Epithelial cell of proximal tubule (primary cell): ENCODE measurements at regions not wholly inside any gene's neighbourhood (a gene's known extent, or its start where the extent isn't known, plus 50 kb on each side); places are given as distances from the start of the nearest gene placed in this dataset.
"Not testable (repeated sequence)": the region's sequence is repeated elsewhere in the genome, so short reads cannot be mapped to it uniquely, and the experiment has no call there.

Experiments used
- DNase-seq: peaks from one replicate; pipeline ENCODE4 v3.0.0-alpha.2; 2011; ENCODE audit warnings: low read depth
- H3K4me3 ChIP-seq: 2 replicates; pipeline ENCODE4 v1.5.1; 2011; ENCODE audit warnings: low read depth, mild to moderate bottlenecking, low read length
- TF ChIP-seq, protein P1 (sequence below): conservative IDR thresholded peaks from 2 replicates; pipeline ENCODE4 v1.5.1; 2012; ENCODE audit warnings: low read depth, mild to moderate bottlenecking, low read length

DNA sequence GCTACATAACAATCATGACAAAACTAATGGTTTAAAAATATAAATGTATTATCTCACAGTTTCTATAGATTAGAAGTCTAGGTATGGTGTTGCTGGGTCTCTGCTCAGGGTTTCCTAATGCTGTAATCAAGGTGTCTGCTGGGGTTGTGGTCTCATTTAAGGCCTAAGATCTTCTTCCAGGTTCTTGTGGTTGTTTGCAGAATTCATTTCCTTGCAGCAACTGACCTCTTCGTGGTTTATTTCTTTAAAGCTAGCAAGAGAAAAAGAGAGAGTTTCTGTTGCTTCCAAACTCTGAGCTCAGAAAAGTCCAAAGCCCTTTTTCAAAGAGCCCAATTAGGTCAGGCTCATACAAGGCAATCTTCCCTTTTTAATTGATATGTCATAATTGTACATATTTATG lies 452.7 kb upstream of the CCDC179 start:
- H3K4me3 ChIP-seq = no peak overlapping the region
- TF ChIP-seq, protein P1, sequence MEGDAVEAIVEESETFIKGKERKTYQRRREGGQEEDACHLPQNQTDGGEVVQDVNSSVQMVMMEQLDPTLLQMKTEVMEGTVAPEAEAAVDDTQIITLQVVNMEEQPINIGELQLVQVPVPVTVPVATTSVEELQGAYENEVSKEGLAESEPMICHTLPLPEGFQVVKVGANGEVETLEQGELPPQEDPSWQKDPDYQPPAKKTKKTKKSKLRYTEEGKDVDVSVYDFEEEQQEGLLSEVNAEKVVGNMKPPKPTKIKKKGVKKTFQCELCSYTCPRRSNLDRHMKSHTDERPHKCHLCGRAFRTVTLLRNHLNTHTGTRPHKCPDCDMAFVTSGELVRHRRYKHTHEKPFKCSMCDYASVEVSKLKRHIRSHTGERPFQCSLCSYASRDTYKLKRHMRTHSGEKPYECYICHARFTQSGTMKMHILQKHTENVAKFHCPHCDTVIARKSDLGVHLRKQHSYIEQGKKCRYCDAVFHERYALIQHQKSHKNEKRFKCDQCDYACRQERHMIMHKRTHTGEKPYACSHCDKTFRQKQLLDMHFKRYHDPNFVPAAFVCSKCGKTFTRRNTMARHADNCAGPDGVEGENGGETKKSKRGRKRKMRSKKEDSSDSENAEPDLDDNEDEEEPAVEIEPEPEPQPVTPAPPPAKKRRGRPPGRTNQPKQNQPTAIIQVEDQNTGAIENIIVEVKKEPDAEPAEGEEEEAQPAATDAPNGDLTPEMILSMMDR = no peak
- DNase-seq = no peak

DNA sequence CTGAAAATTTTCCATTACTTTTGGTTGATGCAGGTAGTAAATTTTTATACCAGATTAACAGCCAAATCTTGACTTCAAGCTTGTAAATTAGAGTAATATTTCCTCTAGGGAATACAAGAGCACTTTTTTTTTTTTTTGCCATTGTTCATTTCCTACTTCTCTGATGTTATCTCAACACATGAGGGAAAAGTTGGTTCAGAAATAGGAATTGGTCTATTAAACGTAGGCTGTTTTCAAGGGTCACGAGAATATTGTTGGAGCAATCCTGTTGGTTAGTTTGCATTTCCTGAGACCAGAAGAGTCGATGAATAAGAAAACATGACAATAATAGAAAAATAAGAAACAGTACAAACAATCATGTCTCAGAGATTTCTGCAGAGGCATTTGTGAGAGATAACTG lies 453.9 kb upstream of the CCDC179 start:
- TF ChIP-seq, protein P1 = no peak
- no peak overlapping the region for H3K4me3 ChIP-seq
- no peak for DNase-seq

DNA sequence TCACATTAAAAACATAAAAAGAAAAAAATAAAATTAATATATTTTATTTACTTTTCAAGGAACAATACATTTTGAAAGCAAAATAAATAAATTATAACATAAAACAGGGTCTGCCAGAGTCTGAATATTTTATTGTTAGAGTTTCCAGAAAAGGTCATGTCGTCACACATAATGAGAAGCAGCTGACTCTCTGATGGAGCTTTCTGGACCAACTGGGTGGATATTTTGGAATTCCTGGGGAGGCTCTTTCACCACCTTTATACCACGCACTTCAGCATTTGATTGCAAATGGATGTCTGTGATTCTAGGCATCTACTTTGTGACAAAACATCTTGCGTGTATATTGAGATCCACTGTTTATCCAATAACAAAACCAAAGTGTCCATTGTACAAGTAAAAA lies 455.0 kb upstream of the CCDC179 start:
- TF ChIP-seq, protein P1 = no peak

DNA sequence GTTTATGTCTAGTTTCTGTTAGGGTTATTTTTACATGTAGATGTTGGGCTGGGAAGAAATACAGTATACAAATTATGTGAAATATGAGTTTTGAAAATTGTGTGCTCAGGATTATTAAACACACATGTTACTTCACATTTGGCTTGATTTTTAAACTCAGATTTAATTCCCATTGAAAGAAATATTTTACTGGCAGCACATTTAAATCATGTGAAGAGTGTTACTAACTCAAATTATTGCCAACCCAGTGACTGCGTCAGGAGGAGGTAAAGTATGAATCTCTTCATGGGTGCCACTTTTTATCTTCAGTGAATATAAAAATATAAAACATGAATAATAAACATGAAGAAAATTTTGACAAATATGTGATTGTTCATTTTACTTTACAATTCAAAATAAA lies 457.5 kb upstream of the CCDC179 start:
- H3K4me3 ChIP-seq = no peak overlapping the region
- TF ChIP-seq, protein P1 = no peak
- no peak for DNase-seq

More for the DNA sequence above, 455.0 kb upstream of the CCDC179 start:
- no peak overlapping the region for H3K4me3 ChIP-seq
- no peak for DNase-seq

DNA sequence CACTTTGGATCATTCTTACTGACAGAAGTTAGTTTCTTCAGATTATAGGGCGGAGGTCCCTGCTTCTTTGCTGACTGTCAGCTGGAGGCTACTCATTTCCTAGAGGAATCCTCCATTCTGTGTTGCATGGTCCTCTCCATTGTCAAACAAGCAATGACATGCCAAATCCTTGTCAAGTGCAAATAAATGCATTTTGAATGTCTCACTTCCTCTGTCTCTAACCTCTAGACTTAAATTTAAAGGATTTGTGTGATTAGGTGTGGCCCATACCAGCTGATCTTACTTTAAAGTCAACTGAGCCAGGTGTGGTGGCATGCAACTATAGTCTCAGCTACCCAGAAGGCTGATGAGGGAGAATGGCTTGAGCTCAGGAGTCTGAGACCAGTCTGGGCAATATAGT lies 458.4 kb upstream of the CCDC179 start:
- H3K4me3 ChIP-seq = no peak overlapping the region
- TF ChIP-seq, protein P1 = no peak
- DNase-seq = no peak

DNA sequence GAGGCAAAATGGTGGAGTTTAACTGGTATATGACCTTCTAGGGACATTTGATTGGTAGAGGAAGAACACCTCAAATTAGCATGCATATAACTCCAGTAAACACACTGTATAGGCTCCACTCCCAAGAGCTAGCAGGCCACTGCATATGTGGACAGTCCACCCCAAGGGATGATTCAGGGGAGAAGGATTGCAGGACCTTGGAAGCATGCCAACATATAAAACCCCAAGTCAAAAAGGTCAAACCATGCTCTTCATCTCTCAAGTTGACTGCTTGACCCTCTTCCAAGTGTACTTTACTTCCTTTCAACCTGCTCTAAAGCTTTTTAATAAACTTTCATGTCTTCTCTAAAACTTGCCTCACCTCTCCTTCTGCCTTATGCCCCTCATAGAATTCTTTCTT lies 459.9 kb upstream of the CCDC179 start:
- DNase-seq = no peak
- H3K4me3 ChIP-seq = no peak overlapping the region
- TF ChIP-seq, protein P1 = no peak

DNA sequence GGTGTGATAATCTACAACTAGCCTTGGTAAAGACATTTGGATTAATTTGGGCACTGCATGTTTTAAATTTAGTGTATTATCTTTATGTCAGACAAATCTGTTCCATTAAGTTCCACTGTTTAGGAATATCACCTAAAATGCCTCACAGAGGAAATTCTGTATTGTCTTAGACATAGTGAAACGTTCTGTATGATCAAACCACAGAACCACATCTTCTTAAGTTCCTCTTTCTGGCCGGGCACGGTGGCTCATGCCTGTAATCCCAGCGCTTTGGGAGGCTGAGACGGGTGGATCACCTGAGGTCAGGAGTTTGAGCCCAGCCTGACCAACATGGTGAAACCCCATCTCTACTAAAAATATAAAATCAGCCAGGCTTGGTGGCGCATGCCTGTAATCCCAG lies 475.3 kb upstream of the CCDC179 start:
- not testable (repeated sequence) for DNase-seq, H3K4me3 ChIP-seq

DNA sequence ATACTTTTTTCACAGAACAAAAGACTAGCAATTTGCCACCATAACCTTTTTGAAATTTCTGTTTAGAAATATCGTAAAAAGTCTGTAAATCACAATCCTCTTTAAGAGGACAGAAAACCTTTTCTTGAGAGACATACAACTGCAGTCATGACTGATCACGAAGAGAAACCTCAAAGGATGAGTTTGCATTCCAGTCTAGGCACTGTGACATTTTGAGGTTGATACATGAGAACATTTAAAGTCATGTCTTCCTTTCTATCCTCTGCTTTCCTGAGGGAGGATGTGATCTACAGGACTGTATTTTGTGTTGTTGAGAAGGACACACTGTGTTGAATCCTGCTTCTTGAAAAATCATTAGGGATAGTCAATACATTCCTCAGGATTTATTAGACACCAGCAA lies 476.7 kb upstream of the CCDC179 start:
- TF ChIP-seq, protein P1 = no peak
- no peak for DNase-seq
- H3K4me3 ChIP-seq = no peak overlapping the region
